Left hindlimb (tissue), 1 donor: ENCODE measurements at regions not wholly inside any gene's neighbourhood (a gene's known extent, or its start where the extent isn't known, plus 50 kb on each side); places are given as distances from the start of the nearest gene placed in this dataset.

ENCODE experiments used
- DNase-seq: peaks from one replicate; pipeline ENCODE4 v3.0.0-alpha.2; 2018

- no peak for DNase-seq
These were observed 586.1 kb downstream of the RNF144B start for GRCh38 chr6:18973251-18973650.

- no peak for DNase-seq
These were observed 588.9 kb downstream of the RNF144B start for GRCh38 chr6:18976091-18976490.

GRCh38 chr6:18976966-18977365 is 589.8 kb downstream of the RNF144B start:
- no peak for DNase-seq

GRCh38 chr6:18978337-18979128 is 591.4 kb downstream of the RNF144B start:
- no peak for DNase-seq

GRCh38 chr6:18985061-18985460 is 597.9 kb downstream of the RNF144B start:
- no peak for DNase-seq

GRCh38 chr6:18985996-18986395 is 598.8 kb downstream of the RNF144B start:
- DNase-seq = peak; percentile 57

GRCh38 chr6:18988636-18989035 is 601.5 kb downstream of the RNF144B start:
- no peak for DNase-seq

- peak; percentile 73 for DNase-seq
These were observed 603.2 kb downstream of the RNF144B start for GRCh38 chr6:18990059-18990978.

GRCh38 chr6:18997375-18997826 is 610.3 kb downstream of the RNF144B start:
- no peak for DNase-seq

- no peak for DNase-seq
These were observed 615.9 kb downstream of the RNF144B start for GRCh38 chr6:19002976-19003560.

GRCh38 chr6:19004176-19004575 is 617.0 kb downstream of the RNF144B start:
- DNase-seq = no peak

GRCh38 chr6:19009769-19010168 is 622.6 kb downstream of the RNF144B start:
- no peak for DNase-seq

GRCh38 chr6:19013026-19013705 is 626.0 kb downstream of the RNF144B start:
- no peak for DNase-seq

- peak; percentile 32 for DNase-seq
These were observed 637.6 kb downstream of the RNF144B start for GRCh38 chr6:19024737-19025136.

GRCh38 chr6:19028201-19028600 is 641.1 kb downstream of the RNF144B start:
- DNase-seq = no peak

- DNase-seq = peak; percentile 34
These were observed 645.6 kb downstream of the RNF144B start for GRCh38 chr6:19032591-19033295.

GRCh38 chr6:19033683-19034082 is 646.5 kb downstream of the RNF144B start:
- no peak for DNase-seq

- DNase-seq = no peak
These were observed 647.8 kb downstream of the RNF144B start for GRCh38 chr6:19034986-19035385.

- peak; percentile 33 for DNase-seq
These were observed 648.5 kb downstream of the RNF144B start for GRCh38 chr6:19035461-19036195.

GRCh38 chr6:19036196-19036555 is 649.0 kb downstream of the RNF144B start:
- DNase-seq = no peak

- DNase-seq = no peak
These were observed 650.5 kb downstream of the RNF144B start for GRCh38 chr6:19037607-19038006.
